ENCODE measurements at regions not wholly inside any gene's neighbourhood (a gene's known extent, or its start where the extent isn't known, plus 50 kb on each side); places are given as distances from the start of the nearest gene placed in this dataset.

- DNase-seq: no peak
These were observed 117.2 kb upstream of the ARGLU1 start for GRCh38 chr13:106685143-106685542.

DNA sequence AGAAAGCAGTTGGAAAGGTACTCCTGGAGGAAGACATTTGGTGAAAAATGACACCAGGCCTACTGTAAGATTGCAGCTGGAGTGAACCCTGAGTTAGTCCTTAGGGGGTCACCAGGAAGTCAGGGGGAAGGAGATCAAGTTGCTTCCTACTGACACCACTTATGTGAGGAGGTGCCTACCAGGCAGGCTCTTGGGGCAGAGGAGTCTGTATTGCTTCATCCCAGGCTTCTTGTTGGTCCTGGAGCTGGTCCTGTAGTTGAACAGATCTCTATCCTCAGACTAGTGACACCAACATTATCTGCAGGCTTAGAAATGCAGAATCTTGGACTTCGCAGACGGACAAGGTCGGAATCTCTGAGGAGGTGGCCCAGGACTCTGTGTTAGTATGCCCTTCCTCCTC lies 116.0 kb upstream of the ARGLU1 start:
- no peak for DNase-seq

- DNase-seq: no peak
These were observed 115.2 kb upstream of the ARGLU1 start for GRCh38 chr13:106683179-106683578.

DNA sequence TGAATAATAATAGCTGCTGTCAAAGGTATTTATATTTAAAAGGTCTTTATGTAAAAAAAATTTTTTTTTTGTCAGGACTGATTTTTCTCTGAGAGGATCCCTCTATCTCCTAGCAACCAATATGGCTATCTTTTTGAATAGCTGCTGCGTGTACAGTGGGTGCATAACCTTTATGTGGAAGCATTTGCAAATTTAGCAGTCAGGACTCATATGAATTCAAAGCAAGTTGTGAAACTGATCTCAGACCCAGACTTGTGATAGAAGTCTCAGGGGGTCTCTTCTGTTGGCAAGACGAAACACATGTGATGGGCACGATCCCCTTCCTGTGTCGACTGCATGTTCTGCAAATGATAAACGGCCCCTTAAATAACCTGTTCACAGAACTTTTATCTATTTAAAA lies 114.1 kb upstream of the ARGLU1 start:
- no peak for DNase-seq

GRCh38 chr13:106681536-106681935 lies 113.6 kb upstream of the ARGLU1 start:
- no peak for DNase-seq

DNA sequence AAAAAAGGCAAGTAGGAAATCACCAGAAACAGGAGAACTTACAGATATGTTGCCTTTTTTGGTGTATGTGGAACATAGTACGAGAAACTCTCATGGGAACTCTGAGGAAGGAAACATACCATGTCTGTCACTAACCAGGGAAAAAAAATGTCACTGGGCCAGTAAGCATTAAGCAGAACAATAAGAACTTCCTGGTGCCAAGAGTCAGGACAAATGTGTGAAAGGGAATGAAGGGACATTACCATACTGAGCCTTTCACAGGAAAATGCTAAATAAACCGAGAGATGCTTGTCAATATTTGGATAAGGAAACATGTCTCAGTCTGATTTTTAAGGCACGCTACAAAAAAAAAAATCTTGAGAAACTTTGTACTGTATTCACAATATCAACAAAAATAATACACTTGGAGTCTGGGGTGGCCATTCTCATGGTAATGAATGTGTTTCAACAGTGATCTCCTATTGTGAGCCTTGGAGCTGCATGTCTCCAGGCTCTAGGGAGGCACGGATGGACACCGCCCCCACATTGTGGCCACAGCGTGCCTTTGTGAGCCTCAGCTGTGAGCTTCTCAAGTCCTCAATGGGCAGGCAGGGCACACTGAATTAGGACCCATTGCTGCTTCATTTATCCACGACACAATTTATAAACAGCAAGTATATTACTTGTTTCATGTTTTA lies 113.0 kb upstream of the ARGLU1 start:
- no peak for DNase-seq

- DNase-seq: no peak
These were observed 110.9 kb upstream of the ARGLU1 start for GRCh38 chr13:106678646-106679418.

GRCh38 chr13:106675311-106675710 lies 107.4 kb upstream of the ARGLU1 start:
- DNase-seq: no peak

DNA sequence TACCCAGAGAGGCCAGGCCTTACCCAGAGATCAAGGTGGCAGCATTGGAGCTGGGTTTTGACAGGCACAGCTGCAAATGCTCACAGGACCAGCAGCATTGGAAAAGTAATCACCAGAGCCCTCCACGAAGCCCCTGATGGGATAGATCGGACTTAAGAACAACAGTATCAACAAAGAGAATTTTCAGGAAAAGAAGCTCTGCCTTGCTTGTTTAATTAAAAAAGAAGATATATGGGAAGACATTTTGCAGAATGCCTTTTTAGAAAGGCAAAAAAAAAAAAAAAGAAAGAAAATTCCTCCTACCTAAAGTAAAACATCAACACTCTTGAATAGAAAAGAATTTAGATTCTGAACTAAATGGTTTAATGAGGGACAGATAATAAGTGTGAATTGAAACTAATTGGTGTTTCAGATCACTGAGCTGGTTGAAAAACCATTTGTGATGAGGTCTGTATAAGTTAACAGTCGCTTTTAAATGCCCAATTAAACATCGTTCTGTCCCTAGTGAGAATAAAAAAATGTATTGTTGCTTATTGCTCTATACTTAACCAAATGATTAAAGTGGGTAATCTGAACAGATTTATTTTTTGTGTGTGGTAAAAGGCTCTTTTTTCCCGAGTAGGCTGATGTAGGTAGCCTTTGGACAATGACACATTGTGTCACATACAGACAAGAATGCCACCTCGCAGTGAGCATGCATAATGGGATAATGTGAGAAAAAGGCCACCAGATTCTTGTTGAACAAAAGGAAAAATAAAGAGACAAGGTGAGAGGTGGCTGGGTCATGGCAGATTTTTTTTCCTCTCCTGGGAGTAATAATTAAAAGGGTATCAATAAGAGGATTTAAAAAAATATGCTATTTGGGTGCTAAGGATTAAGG lies 93.0 kb upstream of the ARGLU1 start:
- no peak for DNase-seq

GRCh38 chr13:106657104-106657503 lies 89.2 kb upstream of the ARGLU1 start:
- no peak for DNase-seq

- no peak for DNase-seq
These were observed 88.2 kb upstream of the ARGLU1 start for GRCh38 chr13:106656186-106656585.

DNA sequence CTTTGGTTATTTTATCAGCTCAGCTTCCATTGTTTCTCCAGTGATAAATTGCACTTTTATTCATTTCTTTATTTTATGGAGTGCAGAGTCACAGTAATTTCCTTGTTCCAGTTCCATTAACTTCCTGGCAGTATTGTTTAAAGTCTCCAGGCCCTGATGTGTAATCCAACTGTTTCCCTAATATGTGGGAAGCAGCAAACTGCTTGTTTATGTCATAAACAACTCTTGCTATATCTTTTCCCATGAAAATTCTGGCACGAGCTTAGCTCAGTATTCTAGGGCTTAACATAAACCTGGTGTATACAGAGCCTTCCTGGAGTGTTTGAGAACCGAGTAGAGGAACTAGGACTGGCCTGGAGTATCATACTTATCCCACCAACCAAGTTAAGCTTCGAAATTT lies 83.5 kb upstream of the ARGLU1 start:
- DNase-seq: no peak

DNA sequence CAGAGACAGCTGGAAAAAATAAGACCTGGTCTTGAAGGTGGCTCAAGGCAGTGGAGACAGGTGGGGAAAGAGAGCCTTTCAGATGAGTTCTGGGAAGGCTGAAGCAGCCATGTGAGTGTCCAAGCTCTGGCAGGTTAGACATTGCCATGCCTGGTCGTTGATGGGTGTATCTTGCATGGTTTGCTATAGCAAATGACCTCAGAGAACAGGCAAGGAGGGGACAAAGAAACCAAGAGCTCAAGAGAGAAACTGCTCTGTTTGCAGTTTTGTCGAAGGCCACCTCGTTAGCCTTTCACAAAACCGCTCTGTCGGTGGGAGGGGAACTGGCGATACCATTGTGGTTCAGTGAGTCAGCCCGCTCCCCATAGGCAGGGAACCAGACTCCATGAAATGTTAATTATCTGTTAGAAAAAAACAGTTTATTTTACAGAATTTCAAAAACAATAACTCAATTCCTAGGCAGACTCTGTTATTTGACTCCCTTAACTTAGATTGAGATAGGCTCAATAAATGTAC lies 82.8 kb upstream of the ARGLU1 start:
- no peak for DNase-seq

GRCh38 chr13:106649495-106649894 lies 81.6 kb upstream of the ARGLU1 start:
- no peak for DNase-seq

DNA sequence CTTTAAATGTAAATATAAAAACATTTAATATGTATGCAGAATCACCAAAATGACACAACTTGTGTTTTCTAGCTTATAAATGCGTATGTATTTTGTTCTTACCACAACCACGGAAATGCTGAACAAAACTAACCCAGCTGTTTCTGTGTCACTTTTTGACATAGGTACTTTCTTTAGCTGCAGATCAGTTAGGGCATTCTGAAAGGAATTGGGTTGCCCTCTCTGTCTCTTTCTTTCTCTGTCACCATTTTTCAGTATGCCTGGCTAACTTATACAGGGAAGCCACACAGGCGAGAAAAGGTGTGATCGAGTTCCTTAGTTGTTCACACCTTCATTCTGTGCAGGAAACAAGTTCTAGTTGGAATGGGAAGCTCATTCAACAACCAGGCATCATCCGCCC lies 72.6 kb upstream of the ARGLU1 start:
- DNase-seq: no peak

DNA sequence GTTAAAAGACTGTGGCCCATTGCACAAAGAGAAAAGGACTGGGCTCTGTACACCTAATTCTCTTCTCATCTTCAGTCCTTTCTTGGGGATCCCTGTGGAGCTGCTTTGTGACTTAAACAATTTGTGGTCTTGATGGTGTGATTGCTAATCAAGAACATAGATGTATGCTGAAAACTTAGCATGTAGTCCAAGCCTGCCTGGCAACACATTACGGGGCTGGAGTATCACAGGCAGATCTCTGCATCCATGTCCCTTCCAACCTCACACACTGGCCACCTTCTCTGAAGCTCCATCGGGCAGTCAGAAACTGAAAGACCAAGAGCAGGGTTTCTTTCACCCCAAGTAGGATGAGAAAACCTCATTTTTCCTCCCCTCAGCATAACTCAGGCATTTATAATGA lies 69.6 kb upstream of the ARGLU1 start:
- no peak for DNase-seq

GRCh38 chr13:106636492-106636891 lies 68.6 kb upstream of the ARGLU1 start:
- no peak for DNase-seq

GRCh38 chr13:106635616-106636015 lies 67.7 kb upstream of the ARGLU1 start:
- no peak for DNase-seq

- DNase-seq: no peak
These were observed 65.4 kb upstream of the ARGLU1 start for GRCh38 chr13:106633321-106633720.

GRCh38 chr13:106630650-106631049 lies 62.7 kb upstream of the ARGLU1 start:
- DNase-seq: no peak

DNA sequence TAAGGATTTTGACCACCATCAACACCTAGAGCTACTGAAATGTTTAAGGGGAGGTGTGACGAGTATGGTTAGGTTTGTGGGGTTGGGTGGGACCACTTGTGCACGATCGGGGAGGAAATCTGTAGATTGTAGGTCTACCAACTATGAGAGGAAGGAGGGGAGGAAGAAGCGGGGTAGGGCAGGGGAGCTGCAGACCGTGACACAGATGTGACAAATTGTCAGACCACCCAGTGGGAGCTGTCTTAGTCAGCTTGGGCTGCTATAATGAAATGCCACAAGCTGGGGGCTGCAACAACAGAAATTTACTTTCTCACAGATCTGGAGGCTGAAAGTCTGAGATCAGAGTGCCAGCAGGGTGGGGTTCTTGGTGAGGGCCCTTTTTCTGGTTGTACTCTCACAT lies 62.2 kb upstream of the ARGLU1 start:
- no peak for DNase-seq

GRCh38 chr13:106628936-106629659 lies 61.2 kb upstream of the ARGLU1 start:
- no peak for DNase-seq

- no peak for DNase-seq
These were observed 58.5 kb upstream of the ARGLU1 start for GRCh38 chr13:106626473-106626872.
